Stimulated activated CD8-positive, alpha-beta memory T cell treated with anti-CD3 and anti-CD28 coated beads, Interleukin-7, amount 100 ng/mL, for 48 hours (primary cell): ENCODE measurements at regions not wholly inside any gene's neighbourhood (a gene's known extent, or its start where the extent isn't known, plus 50 kb on each side); places are given as distances from the start of the nearest gene placed in this dataset.
"Not testable (repeated sequence)": the region's sequence is repeated elsewhere in the genome, so short reads cannot be mapped to it uniquely, and the experiment has no call there.

Experiments
- DNase-seq, 2 donors: peaks; one replicate each; pipeline ENCODE4 v3.0.0-alpha.2; 2020; ENCODE audit warnings: low read depth in 1 of 2; ENCODE audit errors: extremely low read depth in 1 of 2

GRCh38 chr3:127520993-127521392 lies 69.5 kb downstream of the TPRA1 start:
- no peak for DNase-seq

DNA sequence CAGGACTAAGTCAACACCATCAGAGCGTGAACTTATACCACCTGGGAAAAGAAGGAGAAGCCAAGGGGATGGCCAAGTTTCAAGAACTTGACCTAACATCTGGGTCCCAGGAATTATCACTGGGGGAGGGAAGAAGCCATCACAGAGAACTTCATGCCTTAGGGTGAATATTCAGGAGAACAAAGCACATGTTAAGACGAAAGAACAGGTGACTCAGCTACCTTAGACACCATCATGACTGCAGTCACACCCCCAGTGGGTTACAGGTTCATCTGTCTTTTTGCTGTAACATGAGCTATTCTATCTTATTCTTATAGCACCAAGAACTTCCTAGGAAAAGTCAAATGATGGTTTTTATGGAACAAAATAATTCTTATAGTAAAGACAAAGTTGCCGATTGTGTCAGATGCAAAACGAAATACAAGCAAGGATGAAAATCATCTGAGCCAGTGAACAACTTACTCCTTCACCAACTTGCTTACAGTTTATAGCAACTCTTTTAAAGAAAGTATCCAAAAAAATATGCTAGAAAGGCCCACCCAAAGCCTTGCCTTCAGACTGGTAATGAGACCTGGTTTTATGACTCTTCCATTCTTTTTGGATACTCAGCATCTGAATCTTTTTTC lies 72.0 kb downstream of the TPRA1 start:
- no peak for DNase-seq

GRCh38 chr3:127512256-127512655 lies 78.3 kb downstream of the TPRA1 start:
- DNase-seq = no peak

DNA sequence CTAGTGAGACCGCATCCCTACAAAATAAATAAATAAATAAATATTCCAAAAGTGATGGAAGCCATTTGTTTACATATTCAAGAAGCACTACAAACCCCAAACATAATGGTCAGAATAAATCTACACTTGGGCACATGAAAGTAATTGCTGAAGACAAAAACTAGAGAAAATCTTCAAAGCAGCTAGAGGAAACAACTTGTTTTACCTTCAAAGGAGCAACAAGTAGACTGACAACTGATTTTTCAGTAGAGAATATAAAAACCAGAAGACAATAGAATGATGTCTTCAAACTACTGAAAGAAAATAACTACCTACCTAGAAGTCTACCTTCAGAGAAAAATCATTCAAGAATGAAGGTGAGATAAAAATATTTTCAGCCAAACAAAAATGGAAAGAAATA lies 89.4 kb downstream of the TPRA1 start:
- no peak for DNase-seq

DNA sequence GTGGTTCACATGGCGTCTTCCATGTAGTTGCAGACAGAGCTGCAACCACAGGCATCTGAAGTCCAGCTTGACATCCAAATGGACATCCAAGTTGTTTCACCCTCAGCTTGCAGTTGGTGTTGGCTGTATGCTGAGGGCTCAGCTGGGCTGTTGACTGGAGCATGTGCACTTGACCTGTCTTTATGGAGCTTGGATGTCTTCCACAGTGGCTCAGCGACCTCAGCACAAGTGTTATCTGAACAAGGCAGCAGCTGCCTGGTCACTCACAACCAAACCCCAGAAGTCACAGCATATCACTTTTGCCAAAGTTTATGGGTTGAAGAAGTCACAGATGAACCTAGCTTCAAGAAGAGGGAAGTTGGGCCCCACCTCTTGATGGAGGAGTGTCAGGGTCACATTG lies 92.9 kb downstream of the TPRA1 start:
- no peak for DNase-seq

- no peak for DNase-seq
These were observed 93.4 kb downstream of the TPRA1 start for GRCh38 chr3:127497166-127497565.

DNA sequence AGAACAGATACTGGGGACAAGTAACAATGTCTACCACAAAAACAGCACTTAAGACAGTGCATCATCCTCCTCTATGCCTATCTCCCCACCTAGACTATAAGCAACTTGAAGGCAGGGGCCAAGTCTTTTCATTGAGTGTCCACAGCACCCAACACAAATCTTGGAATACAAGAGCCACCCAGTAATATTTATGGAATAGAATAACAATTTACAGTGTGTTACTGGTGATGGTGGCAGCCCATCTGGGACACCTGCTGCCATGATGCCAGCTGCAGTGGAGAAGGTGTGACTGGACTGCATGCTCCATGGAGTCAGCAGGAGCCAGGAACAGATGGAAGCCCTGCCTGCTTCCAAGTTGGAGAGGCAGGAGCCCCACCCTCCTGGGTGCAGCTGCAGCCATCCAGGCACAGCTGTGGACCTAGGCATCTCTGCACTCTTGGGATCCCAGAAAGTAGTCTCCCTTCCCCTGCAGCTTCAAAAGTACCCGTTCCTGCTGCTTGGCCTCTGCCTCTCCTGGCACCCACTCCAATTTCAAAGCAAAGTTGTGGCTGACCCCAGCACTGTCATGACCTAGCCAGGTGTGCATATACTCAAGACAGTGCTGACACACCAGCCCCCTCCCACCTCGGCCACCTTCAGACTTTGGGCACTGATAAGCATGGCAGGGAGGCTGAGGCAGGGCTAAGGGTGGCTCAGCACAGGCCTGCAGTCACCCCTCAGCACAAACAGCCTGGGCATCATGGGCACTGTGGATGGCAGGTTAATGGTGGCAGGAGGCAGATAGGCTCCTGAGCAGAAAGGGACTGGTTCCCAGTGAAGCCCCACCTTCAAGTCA lies 94.5 kb downstream of the TPRA1 start:
- DNase-seq = no peak

GRCh38 chr3:127493924-127494646 lies 96.4 kb downstream of the TPRA1 start:
- DNase-seq = no peak

DNA sequence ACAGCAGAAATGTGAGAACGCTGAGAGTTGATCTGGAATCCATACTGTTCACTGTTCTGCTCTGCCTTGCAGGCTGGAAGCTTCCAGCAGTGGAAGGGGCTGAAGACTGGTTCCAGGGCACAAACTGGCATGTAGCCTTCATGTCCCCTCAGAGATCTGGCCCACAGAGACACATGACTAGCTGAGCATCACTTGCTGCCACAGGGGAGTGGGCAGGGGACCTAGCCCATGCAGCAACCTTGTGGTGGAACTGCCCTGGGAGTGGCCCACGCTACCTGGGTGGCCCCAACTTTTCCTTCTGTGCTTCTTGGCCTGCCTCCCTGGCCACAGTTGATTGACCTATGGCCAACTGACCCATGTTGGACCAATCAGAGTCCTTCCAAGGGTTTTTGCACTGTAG lies 98.1 kb downstream of the TPRA1 start:
- DNase-seq = no peak

GRCh38 chr3:127491909-127492308 lies 98.6 kb downstream of the TPRA1 start:
- DNase-seq = no peak

GRCh38 chr3:127491323-127491722 lies 99.2 kb downstream of the TPRA1 start:
- no peak for DNase-seq

DNA sequence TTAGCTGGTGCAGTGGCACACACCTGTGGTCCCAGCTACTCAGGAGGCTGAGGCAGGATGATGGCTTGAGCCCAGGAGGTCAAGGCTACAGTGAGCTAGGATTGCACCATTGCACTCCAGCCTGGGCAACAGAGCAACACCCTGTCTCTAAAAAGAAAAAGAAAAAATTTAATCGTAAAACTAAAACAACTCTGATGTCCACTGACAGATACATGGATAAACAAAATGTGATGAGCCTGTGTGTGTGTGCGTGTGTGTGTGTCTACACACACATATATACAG lies 99.6 kb downstream of the TPRA1 start:
- DNase-seq = not testable (repeated sequence)

DNA sequence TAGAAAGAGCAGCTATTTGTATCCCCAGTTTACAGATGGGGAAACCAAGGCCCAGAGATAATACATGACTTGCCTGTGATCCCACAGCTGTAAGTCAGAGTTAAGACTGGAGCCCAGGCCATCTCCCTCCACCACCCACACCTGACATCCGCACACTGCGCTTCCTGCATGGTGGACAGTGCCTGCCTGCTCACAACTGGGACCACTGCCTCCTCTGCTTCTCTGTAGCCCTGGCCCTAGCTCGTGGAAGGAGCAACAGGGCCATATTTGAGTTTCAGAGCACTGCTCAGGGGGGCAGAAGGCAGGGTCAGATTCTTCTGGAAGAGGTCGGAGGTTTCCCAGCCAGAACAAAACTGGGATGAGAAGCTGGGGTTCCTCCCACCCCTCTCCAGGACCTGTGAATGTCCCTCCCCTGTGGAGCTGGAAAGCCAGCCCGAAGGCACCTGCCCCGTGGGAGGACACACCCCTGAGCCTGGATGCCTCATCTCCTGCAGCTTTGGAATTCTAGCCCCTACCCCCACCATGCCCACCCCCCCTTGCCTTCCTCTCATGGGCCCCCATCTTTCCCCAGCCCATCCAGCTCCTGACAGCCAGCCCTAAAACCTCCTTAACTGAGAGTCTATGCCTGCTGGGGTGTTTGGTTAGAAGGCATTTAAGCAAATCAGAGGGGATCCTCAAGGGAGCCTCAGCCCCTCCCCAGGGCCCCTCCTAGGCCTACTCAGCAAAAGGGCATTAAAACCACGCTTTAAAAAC lies 100.1 kb downstream of the TPRA1 start:
- DNase-seq = no peak

DNA sequence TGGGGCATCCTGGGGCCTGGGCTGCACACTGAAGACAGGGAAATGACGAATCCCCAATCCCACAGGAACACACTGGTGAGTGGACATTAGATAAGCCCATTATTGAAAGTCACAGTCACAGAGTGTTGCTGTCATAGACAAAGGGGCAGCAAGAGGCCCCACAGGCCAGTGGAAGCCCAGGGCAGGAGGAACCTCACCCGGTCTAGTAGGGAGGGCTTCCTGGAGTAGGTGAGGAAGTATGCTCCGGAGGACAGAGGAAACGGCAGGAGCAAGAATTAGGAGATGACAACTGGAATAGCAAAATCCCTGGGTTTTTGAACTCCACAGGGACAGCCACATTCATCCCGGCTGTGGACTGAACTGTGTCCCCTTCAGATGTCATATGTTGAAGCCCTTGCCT lies 101.2 kb downstream of the TPRA1 start:
- no peak for DNase-seq

DNA sequence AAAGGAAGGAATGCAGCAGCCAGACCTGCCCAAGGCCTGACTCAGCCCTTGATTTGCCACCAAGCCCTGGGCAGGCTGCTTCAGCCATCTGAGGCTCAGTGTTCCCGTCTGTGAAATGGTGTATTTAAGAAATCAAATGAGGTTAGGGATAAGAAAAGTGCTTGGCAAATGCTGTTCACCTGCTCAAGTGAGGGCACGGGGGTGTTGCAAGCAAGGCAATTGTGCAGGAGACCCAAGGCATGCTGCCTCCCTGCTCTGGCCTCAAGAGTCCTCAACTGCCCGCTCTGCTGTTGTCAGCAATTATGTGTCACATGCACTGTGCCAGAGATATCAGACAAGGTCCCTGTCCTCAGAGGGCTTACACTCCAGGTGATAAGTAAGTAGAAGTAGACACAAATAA lies 101.8 kb downstream of the TPRA1 start:
- no peak for DNase-seq

- DNase-seq = no peak
These were observed 102.3 kb downstream of the TPRA1 start for GRCh38 chr3:127488141-127488672.

GRCh38 chr3:127487196-127487595 lies 103.3 kb downstream of the TPRA1 start:
- DNase-seq = no peak

GRCh38 chr3:127486321-127486944 lies 104.1 kb downstream of the TPRA1 start:
- no peak for DNase-seq

GRCh38 chr3:127485396-127486170 lies 105.0 kb downstream of the TPRA1 start:
- DNase-seq = no peak
